MM.1S (cell line): ENCODE measurements at regions not wholly inside any gene's neighbourhood (a gene's known extent, or its start where the extent isn't known, plus 50 kb on each side); places are given as distances from the start of the nearest gene placed in this dataset.

Experiments
- DNase-seq: peaks from one replicate; pipeline ENCODE4 v3.0.0-alpha.2; 2015
- H2AFZ ChIP-seq: fragments of 300-600 bp; sonication (generic); 2 replicates; pipeline ENCODE4 v1.6.0; 2016; ENCODE audit warnings: antibody characterized with exemption, low read length
- H3F3A ChIP-seq: fragments of 300-600 bp; sonication (generic); 2 replicates; pipeline ENCODE4 v1.6.1; 2016; ENCODE audit warnings: mild to moderate bottlenecking, antibody characterized with exemption, low read length, moderate library complexity, mixed read lengths; ENCODE audit not compliant: insufficient read depth
- H3K27ac ChIP-seq: fragments of 300-600 bp; sonication (generic); 2 replicates; pipeline ENCODE4 v1.5.1; 2016; ENCODE audit warnings: mild to moderate bottlenecking, low read length
- H3K27me3 ChIP-seq: fragments of 300-600 bp; sonication (generic); replicated peaks from 2 replicates; pipeline ENCODE4 v1.6.0; 2016; ENCODE audit warnings: low read length; ENCODE audit not compliant: insufficient read depth
- H3K36me3 ChIP-seq: fragments of 300-600 bp; sonication (generic); replicated peaks from 2 replicates; pipeline ENCODE4 v1.6.1; 2016; ENCODE audit warnings: mild to moderate bottlenecking, low read length, mixed read lengths; ENCODE audit not compliant: insufficient read depth
- H3K4me1 ChIP-seq: fragments of 300-600 bp; sonication (generic); 2 replicates; pipeline ENCODE4 v1.6.1; 2016; ENCODE audit warnings: low read length, mixed read lengths
- H3K4me2 ChIP-seq: fragments of 300-600 bp; sonication (generic); 2 replicates; pipeline ENCODE4 v1.6.0; 2016; ENCODE audit warnings: low read depth, low read length
- H3K4me3 ChIP-seq: fragments of 300-600 bp; sonication (generic); 2 replicates; pipeline ENCODE4 v1.5.1; 2016; ENCODE audit warnings: low read length, mixed read lengths
- H3K79me2 ChIP-seq: fragments of 300-600 bp; sonication (generic); 2 replicates; pipeline ENCODE4 v1.6.1; 2016; ENCODE audit warnings: mixed run types, low read length, mixed read lengths
- H3K9ac ChIP-seq: fragments of 300-600 bp; sonication (generic); 2 replicates; pipeline ENCODE4 v1.6.1; 2016; ENCODE audit warnings: low read length, mixed read lengths
- H3K9me2 ChIP-seq: fragments of 300-600 bp; sonication (generic); replicated peaks from 2 replicates; pipeline ENCODE4 v1.6.1; 2016; ENCODE audit warnings: mild to moderate bottlenecking, low read length, mixed read lengths; ENCODE audit not compliant: insufficient read depth
- H3K9me3 ChIP-seq: fragments of 300-600 bp; sonication (generic); replicated peaks from 2 replicates; pipeline ENCODE4 v1.6.1; 2016; ENCODE audit warnings: mild to moderate bottlenecking, low read length, mixed read lengths; ENCODE audit not compliant: insufficient read depth
- H4K20me1 ChIP-seq: fragments of 300-600 bp; sonication (generic); 2 replicates; pipeline ENCODE4 v1.6.1; 2016; ENCODE audit warnings: mild to moderate bottlenecking, low read length, moderate library complexity, mixed read lengths; ENCODE audit not compliant: insufficient read depth
- CTCF ChIP-seq: fragments of 300-600 bp; sonication (generic); IDR thresholded peaks from 2 replicates; pipeline ENCODE4 v1.5.1; 2016; ENCODE audit warnings: antibody characterized with exemption, low read length, mixed read lengths
- EZH2 ChIP-seq: fragments of 300-600 bp; sonication (generic); optimal IDR thresholded peaks from 2 replicates; pipeline ENCODE3; 2017; ENCODE audit warnings: low read depth, mild to moderate bottlenecking, antibody characterized with exemption, low read length, mixed read lengths
- EZH2phosphoT487 ChIP-seq: fragments of 300-600 bp; sonication (generic); IDR thresholded peaks from 2 replicates; pipeline ENCODE4 v1.6.1; 2018; ENCODE audit warnings: antibody characterized with exemption, low read length

GRCh38 chr20:47870475-47870874 lies 85.2 kb upstream of the SULF2 start:
- Histone ChIP-seq H3K4me2 (no peak overlapping the region), H3K9me3 (no peaks in the 10 kb centered on the region), H3K9ac (no peak overlapping the region), H2AFZ (no peak overlapping the region), H3K9me2 (no peaks in the 10 kb centered on the region), H3K4me1 (no peaks in the 10 kb centered on the region), H3K4me3 (no peak overlapping the region), H3F3A (no peaks in the 10 kb centered on the region), H3K27ac (no peak overlapping the region), H3K79me2 (no peaks in the 10 kb centered on the region), H3K27me3 (no peaks in the 10 kb centered on the region), H4K20me1 (no peaks in the 10 kb centered on the region), H3K36me3 (no peaks in the 10 kb centered on the region)
- TF ChIP-seq EZH2 (no peak), CTCF (no peak), EZH2phosphoT487 (no peak)
- DNase-seq = no peak

DNA sequence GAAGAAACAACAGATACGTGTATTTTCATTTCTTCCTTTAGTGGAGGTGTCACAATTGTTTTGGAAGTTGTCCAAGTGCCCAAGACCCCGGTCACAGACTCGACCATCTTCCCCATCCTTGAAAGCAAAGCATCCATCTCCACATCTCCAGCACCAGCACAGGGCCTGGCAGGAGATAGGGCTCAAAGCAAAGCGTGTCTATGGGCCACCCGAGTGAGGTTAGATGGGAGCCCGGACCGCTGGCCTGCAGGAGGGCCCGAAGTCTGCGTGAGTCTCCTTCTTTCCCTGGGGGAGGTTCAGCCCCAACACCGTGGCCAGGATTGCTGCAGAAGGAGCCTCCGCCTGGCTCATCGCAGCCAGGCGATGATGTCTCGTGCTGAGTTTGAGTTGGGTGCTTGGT lies 83.5 kb upstream of the SULF2 start:
- Histone ChIP-seq H3K9me2 (no peaks in the 10 kb centered on the region), H3K4me1 (no peaks in the 10 kb centered on the region), H3K4me3 (no peak overlapping the region), H3K36me3 (no peaks in the 10 kb centered on the region), H3K4me2 (no peak overlapping the region), H3K9me3 (no peaks in the 10 kb centered on the region), H3K27me3 (no peaks in the 10 kb centered on the region), H3K9ac (no peak overlapping the region), H2AFZ (no peak overlapping the region), H4K20me1 (no peaks in the 10 kb centered on the region), H3K79me2 (no peaks in the 10 kb centered on the region), H3K27ac (no peak overlapping the region), H3F3A (no peaks in the 10 kb centered on the region)
- no peak for DNase-seq
- TF ChIP-seq EZH2 (no peak), CTCF (no peak), EZH2phosphoT487 (no peak)

DNA sequence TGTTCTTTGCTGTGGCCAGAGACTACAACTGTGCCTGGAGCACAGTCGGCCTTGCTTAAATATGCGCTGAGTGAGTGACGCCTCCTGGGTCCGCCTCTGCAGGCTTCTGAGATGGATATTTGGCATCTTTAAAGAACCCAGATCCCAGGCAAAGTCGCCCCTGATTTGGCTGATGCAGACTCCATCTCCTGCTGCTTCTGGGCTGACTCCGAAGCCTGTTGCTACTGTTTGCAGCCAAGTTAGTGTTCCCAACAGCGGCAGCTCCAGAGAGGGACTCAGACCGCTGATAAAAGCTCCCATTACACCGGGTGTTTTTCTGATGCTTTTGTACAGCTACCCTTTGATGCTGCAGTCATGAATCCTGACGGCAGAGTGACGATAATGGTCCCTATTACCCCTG lies 83.0 kb upstream of the SULF2 start:
- Histone ChIP-seq H3K9me3 (no peaks in the 10 kb centered on the region), H3F3A (no peaks in the 10 kb centered on the region), H3K36me3 (no peaks in the 10 kb centered on the region), H3K27me3 (no peaks in the 10 kb centered on the region), H3K4me1 (no peaks in the 10 kb centered on the region), H3K27ac (no peak overlapping the region), H4K20me1 (no peaks in the 10 kb centered on the region), H2AFZ (no peak overlapping the region), H3K4me2 (no peak overlapping the region), H3K9me2 (no peaks in the 10 kb centered on the region), H3K9ac (no peak overlapping the region), H3K79me2 (no peaks in the 10 kb centered on the region), H3K4me3 (no peak overlapping the region)
- no peak for DNase-seq
- no peak for TF ChIP-seq EZH2
- TF ChIP-seq CTCF = no peak
- TF ChIP-seq EZH2phosphoT487 = no peak
